ENCODE measurements at regions not wholly inside any gene's neighbourhood (a gene's known extent, or its start where the extent isn't known, plus 50 kb on each side); places are given as distances from the start of the nearest gene placed in this dataset.

DNA sequence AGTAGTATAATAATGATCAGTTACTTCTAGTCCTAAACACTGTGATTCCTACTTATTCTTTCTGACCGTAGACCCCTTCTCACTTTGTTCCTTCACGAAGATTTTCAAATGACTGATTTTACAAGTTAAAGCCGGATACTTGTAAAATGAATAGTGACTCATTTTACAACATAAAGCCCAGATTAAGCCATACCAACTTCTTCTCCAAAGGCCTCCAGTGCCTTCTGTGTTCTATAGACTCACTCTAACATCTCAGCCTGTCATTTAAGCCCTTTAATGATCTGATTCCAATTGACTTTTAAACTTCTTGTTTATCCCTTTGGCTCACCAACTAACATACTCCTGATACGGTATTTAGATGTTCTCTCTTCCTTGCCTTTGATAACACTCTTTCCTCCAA is 480.0 kb upstream of the HS3ST1 start:
- TF ChIP-seq POLR2A (IDR thresholded peaks at IDR 0.05), result no peak
- no peak for TF ChIP-seq POLR2AphosphoS5 (IDR thresholded peaks at IDR 0.05)
